Glutamatergic neuron (in vitro differentiated cells): ENCODE measurements at regions not wholly inside any gene's neighbourhood (a gene's known extent, or its start where the extent isn't known, plus 50 kb on each side); places are given as distances from the start of the nearest gene placed in this dataset.

Source experiments
- DNase-seq: peaks from one replicate; pipeline ENCODE4 v3.0.0; 2022
- H3K27ac Mint-ChIP-seq: one replicate; pipeline ENCODE4 v1.8.0; 2020; ENCODE audit warnings: mild to moderate bottlenecking, mixed read lengths, inconsistent platforms; ENCODE audit not compliant: unreplicated experiment
- H3K27me3 Mint-ChIP-seq: one replicate; pipeline ENCODE4 v1.8.0; 2020; ENCODE audit warnings: mild to moderate bottlenecking, moderate library complexity, mixed read lengths, inconsistent platforms; ENCODE audit not compliant: unreplicated experiment
- H3K36me3 Mint-ChIP-seq: one replicate; pipeline ENCODE4 v1.8.0; 2020; ENCODE audit warnings: mild to moderate bottlenecking, mixed read lengths, inconsistent platforms; ENCODE audit not compliant: unreplicated experiment
- H3K4me1 Mint-ChIP-seq: one replicate; pipeline ENCODE4 v1.8.0; 2020; ENCODE audit warnings: mild to moderate bottlenecking, low read depth, mixed read lengths, inconsistent platforms; ENCODE audit not compliant: unreplicated experiment
- H3K4me3 Mint-ChIP-seq: one replicate; pipeline ENCODE4 v1.8.0; 2020; ENCODE audit warnings: mild to moderate bottlenecking, mixed read lengths, inconsistent platforms; ENCODE audit not compliant: unreplicated experiment
- H3K9me3 Mint-ChIP-seq: one replicate; pipeline ENCODE4 v1.8.0; 2020; ENCODE audit warnings: mild to moderate bottlenecking, moderate library complexity, mixed read lengths, inconsistent platforms; ENCODE audit not compliant: unreplicated experiment
- TF ChIP-seq, protein P1 (sequence below): fragments of 200-600 bp; sonication (generic); IDR thresholded peaks from one replicate; pipeline ENCODE4 v1.5.0; 2021; ENCODE audit not compliant: partially characterized antibody, unreplicated experiment

DNA sequence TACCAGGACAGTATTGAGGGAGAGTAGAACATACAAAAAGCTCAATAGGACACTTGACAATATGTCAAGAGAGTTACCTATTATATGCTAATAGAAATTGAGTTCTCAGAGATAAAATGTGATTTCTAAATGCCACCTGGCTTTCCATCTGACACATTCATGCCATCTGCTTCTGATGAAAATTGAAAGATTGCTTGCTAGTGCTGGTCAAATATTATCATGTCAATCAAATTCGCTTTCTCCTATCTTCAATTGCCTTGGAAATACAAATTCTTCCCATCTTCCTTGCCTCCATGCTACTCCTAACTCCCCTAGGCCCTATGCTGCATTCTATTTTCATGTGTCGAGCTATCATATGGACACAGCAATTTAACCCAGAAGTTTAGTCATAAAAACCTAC lies 1076.9 kb downstream of the ARAP2 start:
- H3K9me3 Mint-ChIP-seq: no peaks in the 10 kb centered on the region
- no peak overlapping the region for H3K27ac Mint-ChIP-seq
- DNase-seq: no peak
- H3K27me3 Mint-ChIP-seq: no peaks in the 10 kb centered on the region
- H3K36me3 Mint-ChIP-seq: no peaks in the 10 kb centered on the region
- H3K4me3 Mint-ChIP-seq: no peak overlapping the region
- peaks cover 16% of the 10 kb centered on the region for H3K4me1 Mint-ChIP-seq
- TF ChIP-seq, protein P1, sequence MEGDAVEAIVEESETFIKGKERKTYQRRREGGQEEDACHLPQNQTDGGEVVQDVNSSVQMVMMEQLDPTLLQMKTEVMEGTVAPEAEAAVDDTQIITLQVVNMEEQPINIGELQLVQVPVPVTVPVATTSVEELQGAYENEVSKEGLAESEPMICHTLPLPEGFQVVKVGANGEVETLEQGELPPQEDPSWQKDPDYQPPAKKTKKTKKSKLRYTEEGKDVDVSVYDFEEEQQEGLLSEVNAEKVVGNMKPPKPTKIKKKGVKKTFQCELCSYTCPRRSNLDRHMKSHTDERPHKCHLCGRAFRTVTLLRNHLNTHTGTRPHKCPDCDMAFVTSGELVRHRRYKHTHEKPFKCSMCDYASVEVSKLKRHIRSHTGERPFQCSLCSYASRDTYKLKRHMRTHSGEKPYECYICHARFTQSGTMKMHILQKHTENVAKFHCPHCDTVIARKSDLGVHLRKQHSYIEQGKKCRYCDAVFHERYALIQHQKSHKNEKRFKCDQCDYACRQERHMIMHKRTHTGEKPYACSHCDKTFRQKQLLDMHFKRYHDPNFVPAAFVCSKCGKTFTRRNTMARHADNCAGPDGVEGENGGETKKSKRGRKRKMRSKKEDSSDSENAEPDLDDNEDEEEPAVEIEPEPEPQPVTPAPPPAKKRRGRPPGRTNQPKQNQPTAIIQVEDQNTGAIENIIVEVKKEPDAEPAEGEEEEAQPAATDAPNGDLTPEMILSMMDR: no peak

DNA sequence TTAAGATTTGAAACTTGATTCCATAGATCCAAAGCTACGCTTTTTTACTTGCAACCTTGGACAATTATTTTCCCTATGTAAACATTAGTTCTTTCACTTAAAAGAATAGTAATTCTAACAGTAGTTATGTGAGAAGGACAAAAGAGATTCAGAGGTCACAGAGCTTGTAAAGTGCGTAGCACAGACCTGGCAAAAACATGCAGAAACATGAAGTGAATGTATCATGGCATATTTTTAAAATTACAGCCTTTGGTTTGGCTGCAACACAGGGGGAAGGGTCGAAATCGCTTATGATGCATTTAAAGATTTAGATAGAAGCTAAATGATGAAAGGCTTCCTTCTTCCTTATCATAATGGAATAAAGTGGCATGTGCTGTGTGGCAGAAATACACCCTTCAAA lies 1068.8 kb downstream of the ARAP2 start:
- no peak overlapping the region for H3K27ac Mint-ChIP-seq
- no peak overlapping the region for H3K4me3 Mint-ChIP-seq
- H3K36me3 Mint-ChIP-seq: no peaks in the 10 kb centered on the region
- no peaks in the 10 kb centered on the region for H3K27me3 Mint-ChIP-seq
- peaks cover 3% of the 10 kb centered on the region for H3K4me1 Mint-ChIP-seq
- TF ChIP-seq, protein P1: no peak
- H3K9me3 Mint-ChIP-seq: no peaks in the 10 kb centered on the region
- no peak for DNase-seq

DNA sequence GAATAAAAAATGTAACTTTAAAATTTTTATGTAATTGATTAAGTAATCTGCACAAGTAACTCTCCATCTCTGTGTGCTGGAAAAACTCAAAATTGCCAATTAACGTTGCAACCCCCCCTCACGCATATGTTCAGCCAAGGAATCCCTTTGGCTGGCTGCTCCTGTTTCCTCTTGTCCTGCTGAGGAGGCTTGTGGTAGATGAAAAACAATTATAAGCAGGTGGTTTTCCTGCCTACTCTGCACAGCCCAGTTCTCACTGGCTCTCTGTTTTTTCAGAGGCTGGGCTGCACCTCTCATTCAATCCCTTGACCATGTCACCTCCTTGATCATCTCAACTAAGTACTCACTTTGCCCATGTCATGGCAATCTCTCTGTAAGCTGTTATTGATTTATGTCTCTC lies 1068.4 kb downstream of the ARAP2 start:
- no peaks in the 10 kb centered on the region for H3K9me3 Mint-ChIP-seq
- no peak overlapping the region for H3K27ac Mint-ChIP-seq
- no peak for DNase-seq
- H3K27me3 Mint-ChIP-seq: no peaks in the 10 kb centered on the region
- no peak overlapping the region for H3K4me3 Mint-ChIP-seq
- peaks cover 3% of the 10 kb centered on the region for H3K4me1 Mint-ChIP-seq
- TF ChIP-seq, protein P1: no peak
- no peaks in the 10 kb centered on the region for H3K36me3 Mint-ChIP-seq

DNA sequence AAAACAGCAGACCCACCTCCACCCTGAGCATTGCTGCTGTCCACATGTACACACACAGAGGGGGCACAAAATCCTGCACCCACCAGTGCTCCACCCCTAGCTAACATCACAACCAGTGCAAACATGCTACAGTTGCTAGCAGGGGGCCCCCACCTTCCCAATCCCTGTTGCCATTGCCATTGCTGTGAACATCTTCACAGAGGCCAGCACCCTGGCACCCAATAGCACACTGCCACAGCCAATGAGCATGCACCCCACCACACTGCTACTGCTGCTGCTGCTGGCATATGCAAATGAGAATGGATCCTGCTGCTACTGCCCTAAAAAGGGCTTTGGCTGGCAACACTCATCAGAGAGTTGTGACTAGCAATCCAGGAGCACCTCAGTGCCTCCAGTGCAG lies 1061.9 kb downstream of the ARAP2 start:
- H3K27me3 Mint-ChIP-seq: no peaks in the 10 kb centered on the region
- H3K4me1 Mint-ChIP-seq: no peaks in the 10 kb centered on the region
- H3K9me3 Mint-ChIP-seq: peaks cover 2% of the 10 kb centered on the region
- H3K4me3 Mint-ChIP-seq: no peak overlapping the region
- no peaks in the 10 kb centered on the region for H3K36me3 Mint-ChIP-seq
- no peak overlapping the region for H3K27ac Mint-ChIP-seq
- TF ChIP-seq, protein P1: no peak
- DNase-seq: no peak

DNA sequence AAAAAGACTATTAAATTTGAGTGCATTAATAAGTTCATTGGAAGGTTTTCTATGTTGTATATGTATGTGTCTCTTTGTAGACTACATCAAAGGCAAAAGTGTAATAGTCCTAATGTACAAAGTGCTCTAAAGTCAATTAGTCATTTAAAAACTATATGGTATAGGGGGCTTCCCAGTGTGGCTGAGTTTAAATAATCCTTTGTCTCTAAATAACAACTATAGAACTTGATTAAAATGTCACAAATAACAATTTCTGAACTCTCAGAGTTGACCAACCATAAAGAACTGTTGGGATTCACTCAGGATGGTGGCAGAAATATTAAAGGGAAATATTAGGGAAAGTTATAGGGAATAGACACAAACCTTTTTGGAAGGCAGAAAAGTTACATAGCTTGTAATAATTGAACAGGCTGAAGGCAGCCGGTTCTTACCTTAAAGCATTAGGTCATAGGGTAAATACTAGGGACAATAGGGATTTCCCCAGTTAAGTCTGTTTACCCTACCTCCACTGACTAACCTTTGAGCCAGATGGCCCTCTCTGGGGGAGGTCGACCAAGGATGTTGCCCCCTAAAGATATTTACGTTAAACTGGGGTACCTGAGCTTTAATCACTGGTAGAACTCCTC lies 1054.2 kb downstream of the ARAP2 start:
- Mint-ChIP-seq H3K36me3 (no peaks in the 10 kb centered on the region), H3K9me3 (peaks cover 5% of the 10 kb centered on the region), H3K27me3 (no peaks in the 10 kb centered on the region), H3K27ac (no peak overlapping the region), H3K4me3 (no peak overlapping the region), H3K4me1 (peaks cover 4% of the 10 kb centered on the region)
- TF ChIP-seq, protein P1: no peak
- DNase-seq: no peak
